GM12878 (cell line): ENCODE measurements at regions not wholly inside any gene's neighbourhood (a gene's known extent, or its start where the extent isn't known, plus 50 kb on each side); places are given as distances from the start of the nearest gene placed in this dataset.

ENCODE experiments used
- ATAC-seq: fragments of 200-7000 bp; cut with Tn5 transposase; 3 replicates; pipeline ENCODE4 v1.9.1; 2020; ENCODE audit warnings: mild to moderate bottlenecking, moderate library complexity
- BruUV-seq: library from RNA; stranded (reverse); fragments of 400-500 nt; replicated peaks from 2 replicates; lab custom pipeline; 2021; lab: Mats Ljungman, UMichigan
- CTCF ChIA-PET: fragments of 300-600 bp; sonication (Branson Sonifier 250); formaldehyde crosslinking; extraction: SDS; loops from one replicate; lab custom pipeline; 2021; ENCODE audit warnings: inconsistent platforms; lab: Yijun Ruan, JAX
- POLR2A ChIA-PET: fragments of 350-600 bp; formaldehyde crosslinking; extraction: SDS; loops from one replicate; lab custom pipeline; 2021; ENCODE audit warnings: inconsistent platforms; lab: Charles Lee
- RAD21 ChIA-PET: fragments of 300-600 bp; sonication (Branson Sonifier 250); formaldehyde crosslinking; loops from one replicate; lab custom pipeline; 2023; ENCODE audit warnings: antibody characterized with exemption; ENCODE audit not compliant: unreplicated experiment; lab: Charles Lee
- SMC1A ChIA-PET: fragments of 300-600 bp; sonication (Branson Sonifier 250); formaldehyde crosslinking; loops from one replicate; lab custom pipeline; 2023; ENCODE audit not compliant: unreplicated experiment, uncharacterized antibody; lab: Charles Lee
- DNase-seq: peaks from one replicate; pipeline ENCODE4 v3.0.0-alpha.2; 2011; ENCODE audit warnings: low read depth, low spot score
- FAIRE-seq: peaks from 3 replicates; lab custom pipeline; 2011; peaks lifted over from hg19 to GRCh38; lab: Jason Lieb, UNC
- H2AFZ ChIP-seq: 2 replicates; pipeline ENCODE4 v1.6.0; 2011; ENCODE audit warnings: low read depth, low read length, control low read depth; ENCODE audit not compliant: control insufficient read depth
- H3K27ac ChIP-seq: 2 replicates; pipeline ENCODE4 v1.5.1; 2011; ENCODE audit warnings: control low read depth; ENCODE audit not compliant: control insufficient read depth, insufficient read depth
- H3K27me3 ChIP-seq, 2 experiments: replicated peaks in 1 of 2; 2 replicates each; pipeline versions ENCODE4 v1.6.0 to v1.6.1; 2011; ENCODE audit warnings: low read length in 1 of 2; ENCODE audit not compliant: control insufficient read depth in 2 of 2, insufficient read depth in 2 of 2
- H3K36me3 ChIP-seq, 2 experiments: 2 replicates each; pipeline ENCODE4 v1.5.1; 2011; ENCODE audit warnings: low read length in 1 of 2; ENCODE audit not compliant: control insufficient read depth in 2 of 2, insufficient read depth in 2 of 2
- H3K4me1 ChIP-seq: 2 replicates; pipeline ENCODE4 v1.6.1; 2011; ENCODE audit warnings: mild to moderate bottlenecking, low read length, moderate library complexity, mixed read lengths; ENCODE audit not compliant: control insufficient read depth, insufficient read depth
- H3K4me2 ChIP-seq: 2 replicates; pipeline ENCODE4 v1.6.0; 2011; ENCODE audit warnings: control low read depth; ENCODE audit not compliant: control insufficient read depth, insufficient read depth
- H3K4me3 ChIP-seq: fragments of 200-600 bp; sonication (generic); 2 replicates; pipeline ENCODE4 v1.5.1; 2016
- H3K79me2 ChIP-seq: 2 replicates; pipeline ENCODE4 v1.6.0; 2011; ENCODE audit warnings: low read length; ENCODE audit not compliant: control insufficient read depth, insufficient read depth
- H3K9ac ChIP-seq: 2 replicates; pipeline ENCODE4 v1.8.0; 2011; ENCODE audit warnings: low read length, control low read depth, mixed read lengths; ENCODE audit not compliant: control insufficient read depth, insufficient read depth
- H3K9me3 ChIP-seq: replicated peaks from 3 replicates; pipeline ENCODE4 v1.5.1; 2011; ENCODE audit warnings: mild to moderate bottlenecking, low read length; ENCODE audit not compliant: control insufficient read depth, insufficient read depth
- H4K20me1 ChIP-seq: 2 replicates; pipeline ENCODE4 v1.6.0; 2011; ENCODE audit not compliant: control insufficient read depth, insufficient read depth
- BRCA1 ChIP-seq: IDR thresholded peaks from 2 replicates; pipeline ENCODE4 v1.6.1; 2011; ENCODE audit warnings: low read depth, low read length, improper control_type of control experiment
- E2F8 ChIP-seq: fragments of 450-650 bp; IDR thresholded peaks from 2 replicates; pipeline ENCODE4 v1.6.1; 2018; ENCODE audit warnings: mild to moderate bottlenecking, low read depth, moderate library complexity; ENCODE audit not compliant: partially characterized antibody
- MEF2A ChIP-seq: IDR thresholded peaks from 2 replicates; pipeline ENCODE4 v1.6.1; 2011; ENCODE audit warnings: low read depth, mild to moderate bottlenecking, low read length, moderate library complexity; ENCODE audit not compliant: insufficient read depth
- MTA3 ChIP-seq: IDR thresholded peaks from 2 replicates; pipeline ENCODE4 v1.6.1; 2012; ENCODE audit warnings: low read length, inconsistent platforms, borderline replicate concordance
- NR2F1 ChIP-seq: fragments of 450-650 bp; conservative IDR thresholded peaks from 2 replicates; pipeline ENCODE4 v1.6.1; 2017; ENCODE audit warnings: mild to moderate bottlenecking
- SMC3 ChIP-seq: IDR thresholded peaks from 2 replicates; pipeline ENCODE4 v1.6.1; 2011; ENCODE audit warnings: low read length, improper control_type of control experiment, borderline replicate concordance
- SUZ12 ChIP-seq: fragments of 200-600 bp; sonication (generic); IDR thresholded peaks from one replicate; pipeline ENCODE4 v1.6.1; 2018; ENCODE audit warnings: antibody characterized with exemption, mild to moderate bottlenecking; ENCODE audit not compliant: unreplicated experiment
- WGBS: methylation state at CpG from one replicate; pipeline ENCODE4 v1.1.6; 2016; ENCODE audit warnings: low lambda C conversion rate; ENCODE audit not compliant: insufficient replicate concordance, insufficient coverage; ENCODE audit errors: missing lambda C conversion rate; 5-methylcytosine and 5-hydroxymethylcytosine counted together
- in situ Hi-C: fragments of 300-500 bp; cut with MboI; formaldehyde crosslinking; loops from 9 replicates; pipeline ENCODE4 v1.14.3; 2018; ENCODE audit warnings: mixed read lengths
- intact Hi-C: fragments of 100-400 bp; cut with micrococcal nuclease; formaldehyde crosslinking; loops from one replicate; pipeline ENCODE4 v1.14.2; 2022; ENCODE audit not compliant: unreplicated experiment

- Histone ChIP-seq H3K36me3 (no peaks in the 10 kb centered on the region), H4K20me1 (no peaks in the 10 kb centered on the region), H3K79me2 (no peaks in the 10 kb centered on the region), H3K9ac (no peak overlapping the region), H3K4me2 (no peak overlapping the region), H3K4me1 (no peaks in the 10 kb centered on the region), H3K27me3 (no peaks in the 10 kb centered on the region), H3K27ac (no peak overlapping the region), H2AFZ (no peak overlapping the region), H3K4me3 (no peak overlapping the region), H3K9me3 (no peaks in the 10 kb centered on the region)
- no peak for TF ChIP-seq NR2F1
- no peak for TF ChIP-seq MTA3
- TF ChIP-seq SMC3: no peak
- TF ChIP-seq BRCA1: no peak
- no TSS peak for BruUV-seq
- ChIA-PET SMC1A (no interaction called here), POLR2A (no interaction called here), RAD21 (no interaction called here), CTCF (no interaction called here)
- DNase-seq: no peak
- intact Hi-C loops: no loop called here
- ATAC-seq: no peak
- in situ Hi-C loops: no loop called here
- WGBS: 0% methylated on average over 1 of the region's 1 CpG
- FAIRE-seq: no peak
Observed at GRCh38 chr18:60784161-60784560, 411.6 kb upstream of the MC4R start.

- no peaks in the 10 kb centered on the region for H3K4me1 ChIP-seq
- H3K79me2 ChIP-seq: no peaks in the 10 kb centered on the region
- no peak overlapping the region for H3K4me2 ChIP-seq
- no peaks in the 10 kb centered on the region for H3K27me3 ChIP-seq
- TF ChIP-seq MEF2A: no peak
- no peak for TF ChIP-seq SUZ12
- TF ChIP-seq E2F8: no peak
- no peak for TF ChIP-seq MTA3
- TF ChIP-seq, all 136 proteins: peak for 0
- SMC1A ChIA-PET: no interaction called here
- H3K9me3 ChIP-seq: no peaks in the 10 kb centered on the region
- POLR2A ChIA-PET: no interaction called here
- FAIRE-seq: no peak
- intact Hi-C loops (no loop called here), in situ Hi-C loops (no loop called here)
- no peak overlapping the region for H2AFZ ChIP-seq
- no peak for ATAC-seq
- no peak for DNase-seq
- no TSS peak for BruUV-seq
- H3K36me3 ChIP-seq: no peaks in the 10 kb centered on the region
- RAD21 ChIA-PET: no interaction called here
- no peak overlapping the region for H3K4me3 ChIP-seq
- no peak overlapping the region for H3K9ac ChIP-seq
- H3K27ac ChIP-seq: no peak overlapping the region
- CTCF ChIA-PET: no interaction called here
- 38% methylated on average over 5 of the region's 5 CpGs for WGBS
- H4K20me1 ChIP-seq: no peaks in the 10 kb centered on the region
Observed at GRCh38 chr18:60794802-60795201, 422.2 kb upstream of the MC4R start.
